ENCODE measurements at regions not wholly inside any gene's neighbourhood (a gene's known extent, or its start where the extent isn't known, plus 50 kb on each side); places are given as distances from the start of the nearest gene placed in this dataset.
"Not testable (repeated sequence)": the region's sequence is repeated elsewhere in the genome, so short reads cannot be mapped to it uniquely, and the experiment has no call there.

DNA sequence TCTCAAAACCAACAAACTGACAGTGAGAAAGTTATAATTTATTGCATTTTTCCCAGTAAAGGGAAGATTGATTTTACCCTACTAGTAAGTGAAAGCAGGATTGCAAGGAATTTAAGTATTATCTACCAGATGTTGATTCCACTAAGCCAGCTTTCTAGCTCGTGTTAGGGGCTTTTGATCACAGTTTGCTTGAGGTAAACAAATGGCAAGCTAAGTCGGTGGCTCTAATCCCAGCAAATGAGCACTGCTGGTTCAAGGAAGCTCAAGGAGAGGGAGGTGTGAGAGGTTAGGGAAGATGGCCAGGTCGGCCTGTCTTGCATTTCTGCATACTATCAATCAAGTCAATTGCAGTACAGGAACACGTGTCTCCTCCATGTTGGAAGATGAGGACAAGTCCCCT is 448.7 kb upstream of the POM121L12 start:
- Histone ChIP-seq H3F3A (ENCODE audit: insufficient read depth, low read length) (no peaks in the 10 kb centered on the region), H3K4me1 (ENCODE audit: insufficient read depth, low read length, severe bottlenecking) (peaks cover 42% of the 10 kb centered on the region), H3K9ac (ENCODE audit: low read length) (no peak overlapping the region), H3K79me2 (ENCODE audit: insufficient read depth, low read length) (no peaks in the 10 kb centered on the region), H3K9me2 (ENCODE audit: low read depth, low read length) (no peaks in the 10 kb centered on the region), H3K4me2 (ENCODE audit: low read length) (no peak overlapping the region), H3K27ac (ENCODE audit: low read depth, low read length, poor library complexity, severe bottlenecking) (no peak overlapping the region), H3K4me3 (ENCODE audit: low read depth, low read length, poor library complexity, severe bottlenecking) (no peak overlapping the region), H3K27me3 (ENCODE audit: insufficient read depth, low read length) (no peaks in the 10 kb centered on the region), H2AFZ (ENCODE audit: low read length) (peak overlapping the region; percentile 50; the same call in 1 of the 2 replicates), H4K20me1 (ENCODE audit: insufficient read depth, low read length) (no peaks in the 10 kb centered on the region), H3K9me3 (ENCODE audit: low read length) (peaks cover 11% of the 10 kb centered on the region; the same call in 1 of the 2 replicates), H3K36me3 (ENCODE audit: insufficient read depth, low read length) (no peaks in the 10 kb centered on the region; the same call in 1 of the 2 replicates)
- TF ChIP-seq, protein P1, sequence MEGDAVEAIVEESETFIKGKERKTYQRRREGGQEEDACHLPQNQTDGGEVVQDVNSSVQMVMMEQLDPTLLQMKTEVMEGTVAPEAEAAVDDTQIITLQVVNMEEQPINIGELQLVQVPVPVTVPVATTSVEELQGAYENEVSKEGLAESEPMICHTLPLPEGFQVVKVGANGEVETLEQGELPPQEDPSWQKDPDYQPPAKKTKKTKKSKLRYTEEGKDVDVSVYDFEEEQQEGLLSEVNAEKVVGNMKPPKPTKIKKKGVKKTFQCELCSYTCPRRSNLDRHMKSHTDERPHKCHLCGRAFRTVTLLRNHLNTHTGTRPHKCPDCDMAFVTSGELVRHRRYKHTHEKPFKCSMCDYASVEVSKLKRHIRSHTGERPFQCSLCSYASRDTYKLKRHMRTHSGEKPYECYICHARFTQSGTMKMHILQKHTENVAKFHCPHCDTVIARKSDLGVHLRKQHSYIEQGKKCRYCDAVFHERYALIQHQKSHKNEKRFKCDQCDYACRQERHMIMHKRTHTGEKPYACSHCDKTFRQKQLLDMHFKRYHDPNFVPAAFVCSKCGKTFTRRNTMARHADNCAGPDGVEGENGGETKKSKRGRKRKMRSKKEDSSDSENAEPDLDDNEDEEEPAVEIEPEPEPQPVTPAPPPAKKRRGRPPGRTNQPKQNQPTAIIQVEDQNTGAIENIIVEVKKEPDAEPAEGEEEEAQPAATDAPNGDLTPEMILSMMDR (IDR thresholded peaks at IDR 0.05; ENCODE audit: low read length) = no peak

DNA sequence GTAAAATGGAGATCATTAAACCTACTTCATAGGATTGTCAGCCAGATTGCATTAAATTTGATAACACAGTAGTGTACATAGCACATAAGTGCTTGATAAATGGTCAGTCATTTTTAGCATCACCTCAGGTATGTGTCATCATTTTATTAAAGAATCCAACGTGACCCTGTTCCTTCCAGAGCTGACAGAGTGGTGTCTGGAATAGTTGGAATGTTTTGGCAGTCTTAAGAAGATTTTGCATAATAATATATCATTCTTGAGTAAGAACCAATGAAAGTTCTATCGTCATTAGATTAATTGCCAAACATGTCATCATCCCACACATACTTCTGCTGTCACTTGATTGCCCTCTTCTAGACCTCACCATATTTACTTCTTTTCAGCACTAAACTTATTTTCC is 451.4 kb upstream of the POM121L12 start:
- peaks cover 18% of the 10 kb centered on the region for H3K9me3 ChIP-seq (ENCODE audit: low read length)
- H3K4me2 ChIP-seq (ENCODE audit: low read length) = no peak overlapping the region
- H3K79me2 ChIP-seq (ENCODE audit: insufficient read depth, low read length) = no peaks in the 10 kb centered on the region
- no peaks in the 10 kb centered on the region; the same call in 1 of the 2 replicates for H3K36me3 ChIP-seq (ENCODE audit: insufficient read depth, low read length)
- no peaks in the 10 kb centered on the region for H3F3A ChIP-seq (ENCODE audit: insufficient read depth, low read length)
- no peak overlapping the region for H2AFZ ChIP-seq (ENCODE audit: low read length)
- H3K9me2 ChIP-seq (ENCODE audit: low read depth, low read length) = no peaks in the 10 kb centered on the region
- H3K9ac ChIP-seq (ENCODE audit: low read length) = no peak overlapping the region
- H3K4me3 ChIP-seq (ENCODE audit: low read depth, low read length, poor library complexity, severe bottlenecking) = no peak overlapping the region
- H3K27ac ChIP-seq (ENCODE audit: low read depth, low read length, poor library complexity, severe bottlenecking) = no peak overlapping the region
- H3K4me1 ChIP-seq (ENCODE audit: insufficient read depth, low read length, severe bottlenecking) = peaks cover 23% of the 10 kb centered on the region
- no peak for TF ChIP-seq EZH2 (IDR thresholded peaks at IDR 0.05; ENCODE audit: borderline replicate concordance, low read length)
- TF ChIP-seq, protein P1 (IDR thresholded peaks at IDR 0.05; ENCODE audit: low read length) = no peak
- H3K27me3 ChIP-seq (ENCODE audit: insufficient read depth, low read length) = no peaks in the 10 kb centered on the region
- H4K20me1 ChIP-seq (ENCODE audit: insufficient read depth, low read length) = no peaks in the 10 kb centered on the region

DNA sequence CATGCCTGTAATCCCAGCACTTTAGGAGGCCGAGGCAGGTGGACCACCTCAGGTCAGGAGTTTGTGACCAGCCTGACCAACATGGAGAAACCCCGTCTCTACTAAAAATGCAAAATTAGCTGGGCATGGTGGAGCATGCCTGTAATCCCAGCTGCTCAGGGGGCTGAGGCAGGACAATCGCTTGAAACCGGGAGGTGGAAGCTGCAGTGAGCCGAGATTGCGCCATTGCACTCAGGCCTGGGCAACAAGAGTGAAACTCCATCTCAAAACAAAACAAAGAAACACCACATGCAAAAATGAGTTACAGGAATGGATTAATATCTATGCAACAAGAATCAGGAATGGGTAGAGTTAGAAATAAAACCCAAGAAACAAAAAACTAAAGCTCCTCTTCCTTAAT is 462.3 kb upstream of the POM121L12 start:
- H3K9me2 ChIP-seq (ENCODE audit: low read depth, low read length); H3K9me3 ChIP-seq (ENCODE audit: low read length); H3F3A ChIP-seq (ENCODE audit: insufficient read depth, low read length); H3K79me2 ChIP-seq (ENCODE audit: insufficient read depth, low read length); H3K27me3 ChIP-seq (ENCODE audit: insufficient read depth, low read length); H3K27ac ChIP-seq (ENCODE audit: low read depth, low read length, poor library complexity, severe bottlenecking); H3K9ac ChIP-seq (ENCODE audit: low read length); H3K36me3 ChIP-seq (ENCODE audit: insufficient read depth, low read length); H4K20me1 ChIP-seq (ENCODE audit: insufficient read depth, low read length); H3K4me2 ChIP-seq (ENCODE audit: low read length); H3K4me3 ChIP-seq (ENCODE audit: low read depth, low read length, poor library complexity, severe bottlenecking): not testable (repeated sequence)
- Histone ChIP-seq H3K4me1 (ENCODE audit: insufficient read depth, low read length, severe bottlenecking) (peaks cover 56% of the 10 kb centered on the region), H2AFZ (ENCODE audit: low read length) (peak overlapping the region; percentile 60)

DNA sequence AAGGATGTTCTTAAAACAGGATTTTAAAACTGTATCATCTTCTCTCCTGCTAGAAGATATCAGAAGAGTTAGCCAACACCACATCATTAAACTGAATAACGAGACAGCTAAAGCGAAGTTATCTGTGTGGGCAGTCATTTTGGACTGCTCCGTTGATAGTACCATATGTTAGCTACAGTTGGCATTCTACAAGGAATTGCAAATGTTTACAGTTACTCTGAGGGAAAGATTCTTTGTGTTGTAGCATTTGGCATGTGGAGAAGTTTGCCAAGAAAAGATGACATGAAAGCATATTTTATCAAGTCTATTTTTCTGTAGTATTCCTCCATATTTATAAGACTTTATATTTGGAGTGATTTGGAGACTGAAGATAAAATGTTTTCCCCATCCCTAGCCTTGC is 464.4 kb upstream of the POM121L12 start:
- 0 out of 2 replicates have a peak, but pooled peaks cover 3% of the 10 kb centered on the region for H3F3A ChIP-seq (ENCODE audit: insufficient read depth, low read length)
- no peaks in the 10 kb centered on the region for H3K9me2 ChIP-seq (ENCODE audit: low read depth, low read length)
- no peaks in the 10 kb centered on the region; the same call in 1 of the 2 replicates for H3K36me3 ChIP-seq (ENCODE audit: insufficient read depth, low read length)
- H3K9me3 ChIP-seq (ENCODE audit: low read length) = peaks cover 5% of the 10 kb centered on the region; the same call in 1 of the 2 replicates
- no peaks in the 10 kb centered on the region for H3K27me3 ChIP-seq (ENCODE audit: insufficient read depth, low read length)
- peaks cover 60% of the 10 kb centered on the region for H3K4me1 ChIP-seq (ENCODE audit: insufficient read depth, low read length, severe bottlenecking)
- no peak overlapping the region for H2AFZ ChIP-seq (ENCODE audit: low read length)
- H3K79me2 ChIP-seq (ENCODE audit: insufficient read depth, low read length) = no peaks in the 10 kb centered on the region
- no peak overlapping the region for H3K9ac ChIP-seq (ENCODE audit: low read length)
- no peak overlapping the region for H3K27ac ChIP-seq (ENCODE audit: low read depth, low read length, poor library complexity, severe bottlenecking)
- H4K20me1 ChIP-seq (ENCODE audit: insufficient read depth, low read length) = no peaks in the 10 kb centered on the region
- H3K4me2 ChIP-seq (ENCODE audit: low read length) = no peak overlapping the region
- TF ChIP-seq, protein P1 (IDR thresholded peaks at IDR 0.05; ENCODE audit: low read length) = no peak
- no peak for TF ChIP-seq EZH2 (IDR thresholded peaks at IDR 0.05; ENCODE audit: borderline replicate concordance, low read length)
- no peak overlapping the region for H3K4me3 ChIP-seq (ENCODE audit: low read depth, low read length, poor library complexity, severe bottlenecking)

Measured in OCI-LY1 (cell line).